LNCaP clone FGC (cell line): ENCODE measurements at regions not wholly inside any gene's neighbourhood (a gene's known extent, or its start where the extent isn't known, plus 50 kb on each side); places are given as distances from the start of the nearest gene placed in this dataset.

Experiments
- DNase-seq: peaks from one replicate; pipeline ENCODE4 v3.0.0-alpha.2; 2011; ENCODE audit warnings: low read depth
- H3K4me3 ChIP-seq: 2 replicates; pipeline ENCODE4 v1.5.1; 2011; ENCODE audit warnings: mild to moderate bottlenecking, low read depth, low read length, control low read depth
- CTCF ChIP-seq: IDR thresholded peaks from 2 replicates; pipeline ENCODE4 v1.5.1; 2012; ENCODE audit warnings: mild to moderate bottlenecking; ENCODE audit not compliant: control insufficient read depth, insufficient read depth; ENCODE audit errors: extremely low read depth

GRCh38 chr2:158889135-158889853 lies 79.1 kb upstream of the TANC1 start:
- TF ChIP-seq CTCF = no peak
- H3K4me3 ChIP-seq = no peak overlapping the region
- DNase-seq = no peak

GRCh38 chr2:158890296-158890905 lies 78.0 kb upstream of the TANC1 start:
- DNase-seq = no peak
- TF ChIP-seq CTCF = no peak
- no peak overlapping the region for H3K4me3 ChIP-seq

GRCh38 chr2:158893026-158893425 lies 75.4 kb upstream of the TANC1 start:
- H3K4me3 ChIP-seq = no peak overlapping the region
- TF ChIP-seq CTCF = no peak
- no peak for DNase-seq

- no peak overlapping the region for H3K4me3 ChIP-seq
- no peak for TF ChIP-seq CTCF
These were observed 75.0 kb upstream of the TANC1 start for GRCh38 chr2:158893474-158893873.

GRCh38 chr2:158894078-158894477 lies 74.4 kb upstream of the TANC1 start:
- no peak overlapping the region for H3K4me3 ChIP-seq
- TF ChIP-seq CTCF = no peak
- DNase-seq = no peak

More at GRCh38 chr2:158893474-158893873, 75.0 kb upstream of the TANC1 start:
- DNase-seq = no peak

- no peak for TF ChIP-seq CTCF
These were observed 73.9 kb upstream of the TANC1 start for GRCh38 chr2:158894572-158894971.

More at GRCh38 chr2:158894572-158894971, 73.9 kb upstream of the TANC1 start:
- no peak for DNase-seq
- H3K4me3 ChIP-seq = no peak overlapping the region
